ENCODE measurements at regions not wholly inside any gene's neighbourhood (a gene's known extent, or its start where the extent isn't known, plus 50 kb on each side); places are given as distances from the start of the nearest gene placed in this dataset.

- no peak for TF ChIP-seq CBX2 (IDR thresholded peaks at IDR 0.05; ENCODE audit: borderline replicate concordance, low read depth)
- TF ChIP-seq BHLHE40 (IDR thresholded peaks at IDR 0.05; ENCODE audit: low read depth, low read length), result no peak
- TF ChIP-seq CTCF (IDR thresholded peaks at IDR 0.05), result no peak
- TF ChIP-seq MYC (IDR thresholded peaks at IDR 0.05; ENCODE audit: borderline replicate concordance, low read length), result no peak
These were observed 158.6 kb downstream of the ZNF664 start for GRCh38 chr12:124131659-124132058.
